Astrocyte (in vitro differentiated cells and primary cell): ENCODE measurements at regions not wholly inside any gene's neighbourhood (a gene's known extent, or its start where the extent isn't known, plus 50 kb on each side); places are given as distances from the start of the nearest gene placed in this dataset.

ENCODE experiments used
- DNase-seq: peaks from one replicate; pipeline ENCODE4 v3.0.0-alpha.2; 2010; ENCODE audit warnings: low read depth
- FAIRE-seq: peaks from 2 replicates; lab custom pipeline; 2011; peaks lifted over from hg19 to GRCh38; lab: Jason Lieb, UNC
- H2AFZ ChIP-seq: 2 replicates; pipeline ENCODE4 v1.6.0; 2012; ENCODE audit warnings: low read depth, low read length, inconsistent platforms
- H3K27ac ChIP-seq: 2 replicates; pipeline ENCODE4 v1.5.1; 2011; ENCODE audit warnings: low read depth, low read length, inconsistent platforms
- H3K27me3 ChIP-seq: 2 replicates; pipeline ENCODE4 v1.6.0; 2011; ENCODE audit warnings: low read length, inconsistent platforms; ENCODE audit not compliant: insufficient read depth
- H3K36me3 ChIP-seq: 2 replicates; pipeline ENCODE4 v1.5.1; 2011; ENCODE audit warnings: low read length, inconsistent platforms; ENCODE audit not compliant: insufficient read depth
- H3K4me1 ChIP-seq: 2 replicates; pipeline ENCODE4 v1.5.1; 2011; ENCODE audit warnings: low read length, inconsistent platforms; ENCODE audit not compliant: insufficient read depth
- H3K4me2 ChIP-seq: 2 replicates; pipeline ENCODE4 v1.6.0; 2012; ENCODE audit warnings: low read length, inconsistent platforms
- H3K4me3 ChIP-seq: 2 replicates; pipeline ENCODE4 v1.5.1; 2011; ENCODE audit warnings: low read depth, mild to moderate bottlenecking, low read length, inconsistent platforms; ENCODE audit not compliant: insufficient read depth
- H3K79me2 ChIP-seq: 2 replicates; pipeline ENCODE4 v1.6.0; 2012; ENCODE audit warnings: mild to moderate bottlenecking, low read length, inconsistent platforms; ENCODE audit not compliant: insufficient read depth
- H3K9ac ChIP-seq: 2 replicates; pipeline ENCODE4 v1.6.0; 2012; ENCODE audit warnings: mild to moderate bottlenecking, low read length, inconsistent platforms
- H3K9me3 ChIP-seq: 2 replicates; pipeline ENCODE4 v1.5.1; 2012; ENCODE audit warnings: low read depth, mild to moderate bottlenecking, low read length, inconsistent platforms; ENCODE audit not compliant: insufficient read depth
- H4K20me1 ChIP-seq: 2 replicates; pipeline ENCODE4 v1.6.0; 2012; ENCODE audit warnings: low read length, inconsistent platforms; ENCODE audit not compliant: insufficient read depth
- H3K27ac Mint-ChIP-seq: one replicate; pipeline ENCODE4 v1.8.0; 2021; ENCODE audit warnings: mild to moderate bottlenecking, mixed read lengths; ENCODE audit not compliant: unreplicated experiment
- H3K27me3 Mint-ChIP-seq: one replicate; pipeline ENCODE4 v1.8.0; 2021; ENCODE audit warnings: low read depth, mixed read lengths; ENCODE audit not compliant: unreplicated experiment
- H3K36me3 Mint-ChIP-seq: one replicate; pipeline ENCODE4 v1.8.0; 2021; ENCODE audit warnings: low read depth, mixed read lengths; ENCODE audit not compliant: unreplicated experiment
- H3K4me1 Mint-ChIP-seq: one replicate; pipeline ENCODE4 v1.8.0; 2021; ENCODE audit warnings: low read depth, mixed read lengths; ENCODE audit not compliant: unreplicated experiment
- H3K4me3 Mint-ChIP-seq: one replicate; pipeline ENCODE4 v1.8.0; 2021; ENCODE audit warnings: mild to moderate bottlenecking, moderate library complexity, mixed read lengths; ENCODE audit not compliant: unreplicated experiment
- H3K9me3 Mint-ChIP-seq: one replicate; pipeline ENCODE4 v1.8.0; 2021; ENCODE audit warnings: mild to moderate bottlenecking, mixed read lengths; ENCODE audit not compliant: unreplicated experiment
- CTCF ChIP-seq: IDR thresholded peaks from 2 replicates; pipeline ENCODE4 v1.5.1; 2011; ENCODE audit warnings: low read depth, mild to moderate bottlenecking, inconsistent platforms, low read length, moderate library complexity; ENCODE audit not compliant: insufficient read depth
- EZH2 ChIP-seq: IDR thresholded peaks from 2 replicates; pipeline ENCODE4 v1.6.1; 2012; ENCODE audit warnings: mild to moderate bottlenecking, low read length, inconsistent platforms; ENCODE audit not compliant: insufficient read depth

- Histone ChIP-seq H3K9ac (no peak overlapping the region), H2AFZ (no peak overlapping the region), H3K27ac (no peak overlapping the region), H4K20me1 (no peaks in the 10 kb centered on the region), H3K4me1 (no peaks in the 10 kb centered on the region), H3K9me3 (no peaks in the 10 kb centered on the region), H3K36me3 (no peaks in the 10 kb centered on the region), H3K4me2 (no peak overlapping the region), H3K79me2 (no peaks in the 10 kb centered on the region), H3K4me3 (no peak overlapping the region), H3K27me3 (no peaks in the 10 kb centered on the region)
- Mint-ChIP-seq H3K27me3 (no peaks in the 10 kb centered on the region), H3K9me3 (no peaks in the 10 kb centered on the region), H3K36me3 (no peaks in the 10 kb centered on the region), H3K4me1 (peaks cover 6% of the 10 kb centered on the region), H3K4me3 (no peak overlapping the region), H3K27ac (no peak overlapping the region)
- TF ChIP-seq EZH2, result no peak
- no peak for TF ChIP-seq CTCF
- FAIRE-seq (no peak), DNase-seq (no peak)
Measured at GRCh38 chr9:28915202-28915930, 1342.1 kb upstream of the C9orf72 start.

GRCh38 chr9:28916348-28916747, 1343.1 kb upstream of the C9orf72 start:
- Mint-ChIP-seq H3K4me1 (peaks cover 6% of the 10 kb centered on the region), H3K27me3 (no peaks in the 10 kb centered on the region), H3K27ac (no peak overlapping the region), H3K9me3 (no peaks in the 10 kb centered on the region), H3K4me3 (no peak overlapping the region), H3K36me3 (no peaks in the 10 kb centered on the region)
- no peaks in the 10 kb centered on the region for H3K4me1 ChIP-seq
- DNase-seq (no peak), FAIRE-seq (no peak)
- no peak overlapping the region for H3K27ac ChIP-seq
- no peak for TF ChIP-seq CTCF
- TF ChIP-seq EZH2, result no peak
- no peaks in the 10 kb centered on the region for H3K9me3 ChIP-seq
- no peaks in the 10 kb centered on the region for H4K20me1 ChIP-seq
- no peak overlapping the region for H3K4me2 ChIP-seq
- H3K27me3 ChIP-seq, result no peaks in the 10 kb centered on the region
- no peak overlapping the region for H3K4me3 ChIP-seq
- H3K79me2 ChIP-seq, result no peaks in the 10 kb centered on the region
- no peaks in the 10 kb centered on the region for H3K36me3 ChIP-seq
- no peak overlapping the region for H3K9ac ChIP-seq
- H2AFZ ChIP-seq, result no peak overlapping the region

- Mint-ChIP-seq H3K27me3 (no peaks in the 10 kb centered on the region), H3K27ac (no peak overlapping the region), H3K9me3 (no peaks in the 10 kb centered on the region), H3K4me1 (peaks cover 1% of the 10 kb centered on the region), H3K4me3 (no peak overlapping the region), H3K36me3 (no peaks in the 10 kb centered on the region)
- no peaks in the 10 kb centered on the region for H3K79me2 ChIP-seq
- no peaks in the 10 kb centered on the region for H4K20me1 ChIP-seq
- no peaks in the 10 kb centered on the region for H3K4me1 ChIP-seq
- TF ChIP-seq EZH2, result no peak
- no peak for TF ChIP-seq CTCF
- H3K4me3 ChIP-seq, result no peak overlapping the region
- H3K4me2 ChIP-seq, result no peak overlapping the region
- no peak overlapping the region for H2AFZ ChIP-seq
- no peaks in the 10 kb centered on the region for H3K36me3 ChIP-seq
- no peaks in the 10 kb centered on the region for H3K9me3 ChIP-seq
- DNase-seq (no peak), FAIRE-seq (no peak)
- H3K27me3 ChIP-seq, result no peaks in the 10 kb centered on the region
- no peak overlapping the region for H3K9ac ChIP-seq
- H3K27ac ChIP-seq, result no peak overlapping the region
Measured at GRCh38 chr9:28921857-28922500, 1348.7 kb upstream of the C9orf72 start.
